Muscle of arm (tissue), 1 donor: ENCODE measurements at regions not wholly inside any gene's neighbourhood (a gene's known extent, or its start where the extent isn't known, plus 50 kb on each side); places are given as distances from the start of the nearest gene placed in this dataset.
"Not testable (repeated sequence)": the region's sequence is repeated elsewhere in the genome, so short reads cannot be mapped to it uniquely, and the experiment has no call there.

Source experiments
- DNase-seq: peaks from one replicate; pipeline ENCODE4 v3.0.0-alpha.2; 2013

- DNase-seq, result not testable (repeated sequence)
Observed at GRCh38 chr1:120357046-120357445, 57.8 kb upstream of the NBPF8 start.

GRCh38 chr1:120356170-120356569 lies 58.7 kb upstream of the NBPF8 start:
- not testable (repeated sequence) for DNase-seq

GRCh38 chr1:120354618-120355184 lies 60.1 kb upstream of the NBPF8 start:
- peak; percentile 57 for DNase-seq

- not testable (repeated sequence) for DNase-seq
Observed at GRCh38 chr1:120342231-120343073, 72.4 kb upstream of the NBPF8 start.

- DNase-seq, result peak; percentile 64
Observed at GRCh38 chr1:120341756-120342155, 73.1 kb upstream of the NBPF8 start.

- DNase-seq, result not testable (repeated sequence)
Observed at GRCh38 chr1:120340838-120341751, 73.7 kb upstream of the NBPF8 start.

- DNase-seq, result not testable (repeated sequence)
Observed at GRCh38 chr1:120315738-120316137, 99.1 kb upstream of the NBPF8 start.

- not testable (repeated sequence) for DNase-seq
Observed at GRCh38 chr1:120311930-120312329, 102.9 kb upstream of the NBPF8 start.

GRCh38 chr1:120308940-120309578 lies 105.8 kb upstream of the NBPF8 start:
- not testable (repeated sequence) for DNase-seq

GRCh38 chr1:120305046-120305445 lies 109.8 kb upstream of the NBPF8 start:
- not testable (repeated sequence) for DNase-seq

- not testable (repeated sequence) for DNase-seq
Observed at GRCh38 chr1:120304341-120304740, 110.5 kb upstream of the NBPF8 start.

GRCh38 chr1:120299433-120300057 lies 115.3 kb upstream of the NBPF8 start:
- DNase-seq, result not testable (repeated sequence)

GRCh38 chr1:120298487-120298886 lies 116.3 kb upstream of the NBPF8 start:
- not testable (repeated sequence) for DNase-seq

- DNase-seq, result not testable (repeated sequence)
Observed at GRCh38 chr1:120297345-120297953, 117.4 kb upstream of the NBPF8 start.

GRCh38 chr1:120290105-120290504 lies 113.8 kb upstream of the SEC22B start:
- not testable (repeated sequence) for DNase-seq

GRCh38 chr1:120289601-120290074 lies 113.3 kb upstream of the SEC22B start:
- DNase-seq, result not testable (repeated sequence)

- DNase-seq, result not testable (repeated sequence)
Observed at GRCh38 chr1:120288814-120289600, 112.7 kb upstream of the SEC22B start.

GRCh38 chr1:120288167-120288566 lies 111.8 kb upstream of the SEC22B start:
- DNase-seq, result not testable (repeated sequence)

GRCh38 chr1:120282744-120283464 lies 106.6 kb upstream of the SEC22B start:
- not testable (repeated sequence) for DNase-seq
